MCF 10A (cell line): ENCODE measurements at regions not wholly inside any gene's neighbourhood (a gene's known extent, or its start where the extent isn't known, plus 50 kb on each side); places are given as distances from the start of the nearest gene placed in this dataset.

Experiments used
- BruUV-seq: library from RNA; stranded (reverse); fragments of 400-500 nt; replicated peaks from 2 replicates; lab custom pipeline; 2021; lab: Mats Ljungman, UMichigan
- CTCF ChIA-PET: fragments of 300-600 bp; sonication (Branson Sonifier 250); formaldehyde crosslinking; extraction: SDS; loops from one replicate; lab custom pipeline; 2021; ENCODE audit warnings: antibody characterized with exemption, inconsistent platforms; lab: Yijun Ruan, JAX
- POLR2A ChIA-PET: fragments of 300-600, 350-650 bp; sonication (Branson Sonifier 250); formaldehyde crosslinking; extraction: SDS; loops from one replicate; lab custom pipeline; 2020; ENCODE audit warnings: antibody characterized with exemption, inconsistent platforms; lab: Yijun Ruan, JAX
- DNase-seq: peaks from one replicate; pipeline ENCODE4 v3.0.0-alpha.2; 2018; ENCODE audit not compliant: unreplicated experiment
- H3K27ac Mint-ChIP-seq: one replicate; pipeline ENCODE4 v1.8.0; 2022; ENCODE audit warnings: mild to moderate bottlenecking, low read depth, mixed read lengths; ENCODE audit not compliant: unreplicated experiment
- H3K27me3 Mint-ChIP-seq: one replicate; pipeline ENCODE4 v1.8.0; 2022; ENCODE audit warnings: mixed read lengths; ENCODE audit not compliant: insufficient read depth, unreplicated experiment
- H3K36me3 Mint-ChIP-seq: one replicate; pipeline ENCODE4 v1.8.0; 2022; ENCODE audit warnings: mild to moderate bottlenecking, moderate library complexity, mixed read lengths; ENCODE audit not compliant: insufficient read depth, unreplicated experiment
- H3K4me1 Mint-ChIP-seq: one replicate; pipeline ENCODE4 v1.8.0; 2022; ENCODE audit warnings: mixed read lengths; ENCODE audit not compliant: insufficient read depth, unreplicated experiment
- H3K4me3 Mint-ChIP-seq: one replicate; pipeline ENCODE4 v1.8.0; 2022; ENCODE audit warnings: mild to moderate bottlenecking, moderate library complexity, mixed read lengths; ENCODE audit not compliant: unreplicated experiment
- H3K9me3 Mint-ChIP-seq: one replicate; pipeline ENCODE4 v1.8.0; 2022; ENCODE audit warnings: mixed read lengths; ENCODE audit not compliant: unreplicated experiment
- CTCF ChIP-seq: fragments of 200-600 bp; IDR thresholded peaks from one replicate; pipeline ENCODE4 v1.8.0; 2022; ENCODE audit warnings: antibody characterized with exemption, mild to moderate bottlenecking; ENCODE audit not compliant: unreplicated experiment
- intact Hi-C: fragments of 100-400 bp; cut with micrococcal nuclease; formaldehyde crosslinking; loops from 2 replicates; pipeline ENCODE4 v1.14.1; 2022

- BruUV-seq, result no TSS peak
- Mint-ChIP-seq H3K4me1 (no peaks in the 10 kb centered on the region), H3K27ac (no peak overlapping the region), H3K4me3 (no peak overlapping the region), H3K9me3 (no peaks in the 10 kb centered on the region), H3K36me3 (no peaks in the 10 kb centered on the region), H3K27me3 (no peaks in the 10 kb centered on the region)
- CTCF ChIA-PET, result no interaction called here
- intact Hi-C loops, result no loop called here
- TF ChIP-seq CTCF, result no peak
- DNase-seq, result no peak
- POLR2A ChIA-PET, result no interaction called here
Observed at GRCh38 chrX:145099204-145099603, 148.1 kb upstream of the SPANXN1 start.
